WTC11 (cell line): ENCODE measurements at regions not wholly inside any gene's neighbourhood (a gene's known extent, or its start where the extent isn't known, plus 50 kb on each side); places are given as distances from the start of the nearest gene placed in this dataset.

Source experiments
- CBFB ChIP-seq: sonication (generic); formaldehyde crosslinking; IDR thresholded peaks from 2 replicates; pipeline ENCODE4 v1.8.1; 2022; ENCODE audit warnings: mild to moderate bottlenecking, low read depth, missing genetic modification reagents
- CTCF ChIP-seq: fragments of 200-600 bp; IDR thresholded peaks from 2 replicates; pipeline ENCODE4 v1.8.0; 2022; ENCODE audit warnings: antibody characterized with exemption
- FOXK1 ChIP-seq: sonication (generic); formaldehyde crosslinking; IDR thresholded peaks from 2 replicates; pipeline ENCODE4 v1.8.0; 2022; ENCODE audit warnings: mild to moderate bottlenecking, moderate library complexity, missing genetic modification reagents
- TP53 ChIP-seq: sonication (generic); formaldehyde crosslinking; IDR thresholded peaks from 2 replicates; pipeline ENCODE4 v1.8.1; 2023; ENCODE audit warnings: mild to moderate bottlenecking, missing genetic modification reagents
- ZNF232 ChIP-seq: sonication (generic); formaldehyde crosslinking; IDR thresholded peaks from 2 replicates; pipeline ENCODE4 v1.8.0; 2022; ENCODE audit warnings: mild to moderate bottlenecking, missing genetic modification reagents
- ZNF423 ChIP-seq: fragments of 250-450 bp; sonication (Bioruptor Pico); IDR thresholded peaks from 2 replicates; pipeline ENCODE4 v2.1.2; 2022; ENCODE audit warnings: mild to moderate bottlenecking, moderate library complexity
- ZNF512 ChIP-seq: sonication (generic); formaldehyde crosslinking; IDR thresholded peaks from 2 replicates; pipeline ENCODE4 v1.8.1; 2022; ENCODE audit warnings: missing genetic modification reagents, borderline replicate concordance

- no peak for TF ChIP-seq CTCF
- no peak for TF ChIP-seq ZNF232 (CRISPR knock-in tag)
- TF ChIP-seq ZNF423, result no peak
- TF ChIP-seq CBFB, result no peak
- no peak for TF ChIP-seq ZNF512
- TF ChIP-seq FOXK1, result no peak
- no peak for TF ChIP-seq TP53 (CRISPR knock-in tag)
Measured at GRCh38 chr18:41769265-41769664, 185.8 kb upstream of the PIK3C3 start.
